NCI-H2227 (cell line): ENCODE measurements at regions not wholly inside any gene's neighbourhood (a gene's known extent, or its start where the extent isn't known, plus 50 kb on each side); places are given as distances from the start of the nearest gene placed in this dataset.

Experiments used
- DNase-seq: peaks from one replicate; lab custom pipeline; 2025; ENCODE audit not compliant: unreplicated experiment; lab: John Stamatoyannopoulos, UW

- DNase-seq, result no peak
These were observed 602.5 kb upstream of the SALL1 start for GRCh38 chr16:51753467-51754127.

- DNase-seq, result no peak
These were observed 601.4 kb upstream of the SALL1 start for GRCh38 chr16:51752438-51752995.

- peak; percentile 31 for DNase-seq
These were observed 596.3 kb upstream of the SALL1 start for GRCh38 chr16:51747329-51747728.

GRCh38 chr16:51734220-51734619, 583.1 kb upstream of the SALL1 start:
- no peak for DNase-seq

GRCh38 chr16:51733181-51733580, 582.1 kb upstream of the SALL1 start:
- DNase-seq, result no peak

GRCh38 chr16:51731160-51731559, 580.1 kb upstream of the SALL1 start:
- no peak for DNase-seq

- DNase-seq, result peak; percentile 14
These were observed 572.1 kb upstream of the SALL1 start for GRCh38 chr16:51723036-51723724.

GRCh38 chr16:51722467-51722866, 571.4 kb upstream of the SALL1 start:
- DNase-seq, result no peak

GRCh38 chr16:51719376-51719775, 568.3 kb upstream of the SALL1 start:
- no peak for DNase-seq

GRCh38 chr16:51716195-51716594, 565.1 kb upstream of the SALL1 start:
- DNase-seq, result no peak

GRCh38 chr16:51713502-51713901, 562.4 kb upstream of the SALL1 start:
- no peak for DNase-seq

GRCh38 chr16:51710905-51711563, 560.0 kb upstream of the SALL1 start:
- no peak for DNase-seq

- DNase-seq, result no peak
These were observed 559.1 kb upstream of the SALL1 start for GRCh38 chr16:51710186-51710585.

- no peak for DNase-seq
These were observed 557.8 kb upstream of the SALL1 start for GRCh38 chr16:51708861-51709260.

- no peak for DNase-seq
These were observed 556.6 kb upstream of the SALL1 start for GRCh38 chr16:51707666-51708065.

GRCh38 chr16:51705142-51705541, 554.1 kb upstream of the SALL1 start:
- no peak for DNase-seq

GRCh38 chr16:51701025-51701424, 550.0 kb upstream of the SALL1 start:
- no peak for DNase-seq

- no peak for DNase-seq
These were observed 548.8 kb upstream of the SALL1 start for GRCh38 chr16:51699686-51700396.

- no peak for DNase-seq
These were observed 547.6 kb upstream of the SALL1 start for GRCh38 chr16:51698647-51699046.

GRCh38 chr16:51697454-51697853, 546.4 kb upstream of the SALL1 start:
- no peak for DNase-seq

GRCh38 chr16:51696376-51696775, 545.3 kb upstream of the SALL1 start:
- no peak for DNase-seq
